Esophagus muscularis mucosa (tissue), 4 donors: ENCODE measurements at regions not wholly inside any gene's neighbourhood (a gene's known extent, or its start where the extent isn't known, plus 50 kb on each side); places are given as distances from the start of the nearest gene placed in this dataset.
"Not testable (repeated sequence)": the region's sequence is repeated elsewhere in the genome, so short reads cannot be mapped to it uniquely, and the experiment has no call there.

Experiments
- DNase-seq: peaks from one replicate; pipeline ENCODE4 v3.0.0-alpha.2; 2017; ENCODE audit errors: extremely low spot score
- H3K27ac ChIP-seq, 4 donors: fragments of 200-600 bp; sonication (generic); replicated peaks in 1 of 4; 1 replicate in 3 of 4; 2 replicates in 1 of 4; pipeline ENCODE4 v1.5.1; 2016 to 2019; ENCODE audit warnings: mild to moderate bottlenecking in 1 of 4
- H3K27me3 ChIP-seq, 4 donors: fragments of 200-600 bp; sonication (generic); one replicate each; pipeline versions ENCODE4 v1.5.1 to v1.6.0; 2016 to 2019
- H3K36me3 ChIP-seq, 4 donors: fragments of 200-600 bp; sonication (generic); one replicate each; pipeline ENCODE4 v1.5.1; 2016 to 2019
- H3K4me1 ChIP-seq, 4 donors: fragments of 200-600 bp; sonication (generic); one replicate each; pipeline ENCODE4 v1.5.1; 2016 to 2019
- H3K4me3 ChIP-seq, 4 donors: fragments of 200-600 bp; sonication (generic); 1 replicate in 2 of 4; 2 replicates in 2 of 4; pipeline ENCODE4 v1.5.1; 2016 to 2019; ENCODE audit warnings: mild to moderate bottlenecking in 4 of 4, moderate library complexity in 1 of 4
- H3K9me3 ChIP-seq, 4 donors: fragments of 200-600 bp; sonication (generic); 1 replicate in 3 of 4; 2 replicates in 1 of 4; pipeline ENCODE4 v1.5.1; 2016 to 2019
- EP300 ChIP-seq: sonication (generic); formaldehyde crosslinking; IDR thresholded peaks from one replicate; pipeline ENCODE4 v1.6.1; 2017; ENCODE audit warnings: antibody characterized with exemption
- POLR2A ChIP-seq: fragments of 450-650 bp; IDR thresholded peaks from one replicate; pipeline ENCODE4 v1.6.1; 2017; ENCODE audit warnings: antibody characterized with exemption, moderate library complexity, mild to moderate bottlenecking, low read depth
- POLR2AphosphoS5 ChIP-seq, 2 donors: sonication (generic); formaldehyde crosslinking; IDR thresholded peaks; one replicate each; pipeline ENCODE4 v1.6.1; 2017; ENCODE audit warnings: antibody characterized with exemption in 2 of 2
- WGBS: methylation state at CpG from one replicate; pipeline ENCODE4 v1.1.5; 2018; 5-methylcytosine and 5-hydroxymethylcytosine counted together
- intact Hi-C: fragments of 100-400 bp; cut with DNase I; formaldehyde crosslinking; loops from one replicate; pipeline ENCODE4 v1.15.1; 2023
- TF ChIP-seq, protein P1 (sequence below), 3 experiments: fragments of 200-600 bp in 2 of 3; fragments of 450-650 bp in 1 of 3; sonication (generic) in 2 of 3; IDR thresholded peaks; one replicate each; pipeline ENCODE4 v1.5.1; 2017 to 2019; ENCODE audit warnings: antibody characterized with exemption in 3 of 3, mild to moderate bottlenecking in 2 of 3, moderate library complexity in 1 of 3

DNA sequence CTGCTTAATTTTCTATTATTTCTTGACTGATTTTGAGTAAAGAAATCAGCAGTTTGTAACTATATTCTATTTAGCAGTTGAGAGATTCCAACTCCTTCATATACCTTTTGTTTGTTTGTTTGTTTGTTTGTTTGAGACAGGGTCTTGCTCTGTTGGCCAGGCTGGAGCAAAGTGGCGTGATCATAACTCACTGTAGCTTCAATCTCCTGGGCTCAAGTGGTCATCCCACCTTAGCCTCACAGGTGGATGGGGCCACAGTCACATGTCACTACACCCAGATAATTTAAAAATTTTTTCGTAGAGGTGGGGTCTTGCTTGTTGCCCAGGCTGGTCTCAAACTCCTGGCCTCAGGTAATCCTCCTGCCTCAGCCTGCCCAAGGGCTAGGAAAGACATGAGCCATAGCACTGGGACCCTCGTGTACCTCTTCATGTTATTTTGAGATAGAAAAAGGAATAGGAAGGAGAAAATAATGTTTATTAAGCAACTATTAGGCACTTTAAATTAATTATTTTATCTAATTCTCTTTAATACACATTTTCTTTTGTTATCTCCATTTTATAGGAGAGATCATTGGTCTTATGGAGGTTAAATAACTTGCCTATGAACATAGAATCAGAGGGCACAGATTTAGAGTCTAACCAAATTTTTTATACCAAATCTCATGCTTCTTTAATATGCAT lies 133.0 kb downstream of the ZNF608 start:
- Histone ChIP-seq H3K4me1 (no peaks in the 10 kb centered on the region), H3K9me3 (no peaks in the 10 kb centered on the region), H3K36me3 (no peaks in the 10 kb centered on the region), H3K4me3 (no peak overlapping the region), H3K27ac (no peak overlapping the region), H3K27me3 (no peaks in the 10 kb centered on the region)
- 93% methylated on average over 3 of the region's 3 CpGs for WGBS
- TF ChIP-seq, protein P1, sequence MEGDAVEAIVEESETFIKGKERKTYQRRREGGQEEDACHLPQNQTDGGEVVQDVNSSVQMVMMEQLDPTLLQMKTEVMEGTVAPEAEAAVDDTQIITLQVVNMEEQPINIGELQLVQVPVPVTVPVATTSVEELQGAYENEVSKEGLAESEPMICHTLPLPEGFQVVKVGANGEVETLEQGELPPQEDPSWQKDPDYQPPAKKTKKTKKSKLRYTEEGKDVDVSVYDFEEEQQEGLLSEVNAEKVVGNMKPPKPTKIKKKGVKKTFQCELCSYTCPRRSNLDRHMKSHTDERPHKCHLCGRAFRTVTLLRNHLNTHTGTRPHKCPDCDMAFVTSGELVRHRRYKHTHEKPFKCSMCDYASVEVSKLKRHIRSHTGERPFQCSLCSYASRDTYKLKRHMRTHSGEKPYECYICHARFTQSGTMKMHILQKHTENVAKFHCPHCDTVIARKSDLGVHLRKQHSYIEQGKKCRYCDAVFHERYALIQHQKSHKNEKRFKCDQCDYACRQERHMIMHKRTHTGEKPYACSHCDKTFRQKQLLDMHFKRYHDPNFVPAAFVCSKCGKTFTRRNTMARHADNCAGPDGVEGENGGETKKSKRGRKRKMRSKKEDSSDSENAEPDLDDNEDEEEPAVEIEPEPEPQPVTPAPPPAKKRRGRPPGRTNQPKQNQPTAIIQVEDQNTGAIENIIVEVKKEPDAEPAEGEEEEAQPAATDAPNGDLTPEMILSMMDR (IDR thresholded peaks at IDR 0.05): no peak
- TF ChIP-seq POLR2A (no peak), POLR2AphosphoS5 (IDR thresholded peaks at IDR 0.05) (no peak)
- intact Hi-C loops: no loop called here
- DNase-seq: no peak

DNA sequence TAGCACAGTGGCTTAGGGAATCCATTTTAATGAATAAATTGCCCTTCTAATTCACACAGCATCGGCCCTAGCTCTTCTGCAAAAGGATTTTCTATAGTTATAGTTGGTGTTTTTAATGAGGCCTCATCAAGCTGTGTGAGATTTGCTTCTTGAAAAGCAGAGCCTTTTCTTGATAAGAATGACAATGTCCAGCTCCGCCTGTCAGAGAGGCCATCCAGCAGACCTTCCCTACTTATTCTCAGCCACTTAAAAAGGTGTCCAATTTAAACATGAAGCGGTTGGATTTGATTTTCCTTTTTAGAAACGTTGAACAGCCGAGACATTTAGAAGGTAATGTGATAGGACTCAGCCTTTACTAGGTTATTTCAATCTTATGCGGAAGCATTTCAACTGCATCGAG lies 134.4 kb downstream of the ZNF608 start:
- no peaks in the 10 kb centered on the region for H3K27me3 ChIP-seq
- H3K4me1 ChIP-seq: no peaks in the 10 kb centered on the region
- TF ChIP-seq POLR2AphosphoS5 (IDR thresholded peaks at IDR 0.05) (no peak), EP300 (no peak), POLR2A (no peak)
- TF ChIP-seq, protein P1 (IDR thresholded peaks at IDR 0.05): no peak
- no peaks in the 10 kb centered on the region for H3K36me3 ChIP-seq
- H3K27ac ChIP-seq: no peak overlapping the region
- H3K4me3 ChIP-seq: no peak overlapping the region
- WGBS: 91% methylated on average over 7 of the region's 7 CpGs
- intact Hi-C loops: no loop called here
- H3K9me3 ChIP-seq: no peaks in the 10 kb centered on the region
- DNase-seq: no peak

DNA sequence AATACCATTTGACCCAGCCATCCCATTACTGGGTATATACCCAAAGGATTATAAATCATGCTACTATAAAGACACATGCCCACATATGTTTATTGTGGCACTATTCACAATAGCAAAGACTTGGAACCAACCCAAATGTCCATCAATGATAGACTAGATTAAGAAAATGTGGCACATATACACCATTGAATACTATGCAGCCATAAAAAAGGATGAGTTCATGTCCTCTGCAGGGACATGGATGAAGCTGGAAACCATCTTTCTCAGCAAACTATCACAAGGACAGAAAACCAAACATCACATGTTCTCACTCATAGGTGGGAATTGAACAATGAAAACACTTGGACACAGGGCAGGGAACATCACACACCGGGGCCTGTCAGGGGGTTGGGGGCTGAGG lies 135.2 kb downstream of the ZNF608 start:
- H3K4me3 ChIP-seq, DNase-seq, H3K27ac ChIP-seq, H3K9me3 ChIP-seq, H3K4me1 ChIP-seq, intact Hi-C loops, H3K36me3 ChIP-seq, H3K27me3 ChIP-seq: not testable (repeated sequence)
- WGBS: 96% methylated on average over 1 of the region's 1 CpG

DNA sequence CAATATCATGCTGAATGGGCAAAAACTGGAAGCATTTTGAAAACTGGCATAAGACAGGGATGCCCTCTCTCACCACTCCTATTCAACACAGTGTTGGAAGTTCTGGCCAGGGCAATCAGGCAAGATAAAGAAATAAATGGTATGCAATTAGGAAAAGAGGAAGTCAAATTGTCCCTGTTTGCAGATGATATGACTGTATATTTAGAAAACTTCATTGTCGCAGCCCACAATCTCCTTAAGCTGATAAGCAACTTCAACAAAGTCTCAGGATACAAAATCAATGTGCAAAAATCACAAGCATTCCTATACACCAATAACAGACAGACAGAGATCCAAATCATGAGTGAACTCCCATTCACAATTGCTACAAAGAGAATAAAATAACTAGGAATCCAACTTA lies 136.8 kb downstream of the ZNF608 start:
- WGBS: 90% methylated on average over 1 of the region's 1 CpG
- DNase-seq: not testable (repeated sequence)

DNA sequence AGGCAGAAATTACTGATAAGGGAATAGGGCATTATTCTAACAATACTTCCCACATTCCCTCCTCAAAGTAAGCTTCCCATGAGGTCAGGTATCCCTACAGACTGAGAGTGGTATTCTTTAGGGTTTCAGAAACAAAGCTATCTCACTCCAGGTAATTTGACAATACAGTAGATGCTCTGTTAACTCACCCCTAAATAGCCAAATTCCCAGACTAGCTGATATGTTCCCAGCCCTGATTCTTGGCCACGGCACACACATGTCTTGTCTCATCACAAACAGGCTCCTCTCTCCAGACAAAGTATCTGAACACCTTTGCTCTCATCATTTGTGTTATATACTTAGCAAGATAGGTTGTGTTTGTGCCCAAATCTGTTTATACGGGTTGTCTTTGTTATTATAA lies 139.9 kb downstream of the ZNF608 start:
- Histone ChIP-seq H3K27ac (no peak overlapping the region), H3K36me3 (no peaks in the 10 kb centered on the region), H3K4me1 (peaks cover 3 to 18% (median 15%) of the 10 kb centered on the region in 4 donors), H3K4me3 (no peak overlapping the region), H3K9me3 (no peaks in the 10 kb centered on the region), H3K27me3 (no peaks in the 10 kb centered on the region)
- DNase-seq: no peak
- no peak for TF ChIP-seq POLR2AphosphoS5 (IDR thresholded peaks at IDR 0.05)
- TF ChIP-seq POLR2A: no peak
- TF ChIP-seq, protein P1 (IDR thresholded peaks at IDR 0.05): no peak
- TF ChIP-seq EP300: no peak
- intact Hi-C loops: no loop called here
- WGBS: 86% methylated on average over 2 of the region's 2 CpGs

More for the DNA sequence above, 136.8 kb downstream of the ZNF608 start:
- H3K27ac ChIP-seq, H3K9me3 ChIP-seq, H3K4me3 ChIP-seq, H3K27me3 ChIP-seq, intact Hi-C loops, H3K36me3 ChIP-seq: not testable (repeated sequence)
- peaks cover 3 to 13% (median 9%) of the 10 kb centered on the region in 4 donors for H3K4me1 ChIP-seq

DNA sequence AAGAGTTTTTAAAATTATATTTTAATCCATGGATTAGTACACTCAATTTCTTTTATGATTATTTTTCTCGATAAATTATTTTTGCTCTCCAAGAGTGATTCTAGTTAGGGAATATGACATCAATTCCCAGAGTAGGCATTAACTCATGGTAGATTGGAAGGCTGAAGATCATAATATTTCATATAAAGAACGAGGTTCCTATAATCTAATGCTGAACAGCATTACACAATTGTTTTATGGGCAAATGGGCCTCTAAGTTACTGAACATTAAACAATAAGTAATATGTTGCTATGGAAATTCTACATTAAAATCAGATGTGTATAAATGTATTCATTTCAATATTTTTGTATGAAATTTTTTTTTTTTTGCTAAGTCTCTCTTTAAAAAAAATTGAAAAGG lies 140.3 kb downstream of the ZNF608 start:
- DNase-seq: no peak
- WGBS: 63% methylated on average over 2 of the region's 2 CpGs
- TF ChIP-seq POLR2AphosphoS5 (IDR thresholded peaks at IDR 0.05): no peak
- no peak for TF ChIP-seq POLR2A
- TF ChIP-seq, protein P1 (IDR thresholded peaks at IDR 0.05): no peak
- no peak for TF ChIP-seq EP300
- no peaks in the 10 kb centered on the region for H3K36me3 ChIP-seq
- intact Hi-C loops: no loop called here
- peaks cover 3 to 18% (median 15%) of the 10 kb centered on the region in 4 donors for H3K4me1 ChIP-seq
- no peaks in the 10 kb centered on the region for H3K27me3 ChIP-seq
- no peak overlapping the region for H3K4me3 ChIP-seq
- H3K27ac ChIP-seq: peak overlapping the region in 2 of 4 donors; percentile 8 to 23
- no peaks in the 10 kb centered on the region for H3K9me3 ChIP-seq
